ENCODE measurements at regions not wholly inside any gene's neighbourhood (a gene's known extent, or its start where the extent isn't known, plus 50 kb on each side); places are given as distances from the start of the nearest gene placed in this dataset.

DNA sequence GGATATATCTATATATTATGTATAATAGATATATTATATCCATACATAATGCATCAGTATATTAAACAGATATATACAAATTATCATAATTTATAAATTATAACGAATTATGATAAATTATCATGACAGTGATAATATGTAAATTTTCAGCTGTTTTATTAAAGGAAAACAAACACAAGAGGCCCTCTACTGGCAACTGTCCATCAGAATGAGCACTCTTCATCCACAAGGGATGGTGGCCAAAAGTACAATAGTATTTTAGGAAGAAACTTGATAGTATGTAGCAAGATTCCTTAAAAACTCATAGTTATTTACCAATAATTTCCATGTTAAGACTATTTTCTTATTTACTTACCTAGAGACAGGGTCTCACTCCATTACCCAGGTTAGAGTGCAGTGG is 113.3 kb upstream of the LPAR1 start:
- no peak for TF ChIP-seq EZH2 (IDR thresholded peaks at IDR 0.05)
- TF ChIP-seq POLR2AphosphoS5 (IDR thresholded peaks at IDR 0.05; ENCODE audit: borderline replicate concordance, low read depth, low read length) = no peak
- no peak for TF ChIP-seq FOXP2 (optimal IDR thresholded peaks at IDR 0.05; ENCODE audit: control extremely low read depth, extremely low read length, insufficient read depth)

All from SK-N-MC (cell line).